ENCODE measurements at regions not wholly inside any gene's neighbourhood (a gene's known extent, or its start where the extent isn't known, plus 50 kb on each side); places are given as distances from the start of the nearest gene placed in this dataset.

DNA sequence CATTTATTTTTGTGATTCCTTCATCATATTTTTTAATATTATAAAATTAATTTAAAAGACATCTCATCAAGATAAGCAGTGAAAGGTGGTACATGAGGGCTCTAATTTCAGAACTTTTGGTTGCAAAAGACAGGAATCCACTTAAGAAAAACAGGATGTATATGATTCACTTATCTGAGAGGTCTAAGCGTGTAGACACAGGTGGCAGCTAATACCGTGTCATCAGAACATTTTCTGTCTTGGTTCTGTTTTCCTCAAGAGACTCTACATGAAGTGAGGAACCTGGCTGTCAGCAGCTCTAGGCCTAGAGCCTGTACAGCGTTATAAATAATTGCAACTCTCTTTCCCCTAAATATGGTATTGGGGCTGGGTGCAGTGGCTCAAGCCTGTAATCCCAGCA, 433.7 kb upstream of the NAALADL2 start:
- no peak for DNase-seq (ENCODE audit: low read depth, low spot score)
- Histone ChIP-seq H3K27ac (ENCODE audit: low read length) (no peak overlapping the region), H3K4me3 (ENCODE audit: low read length) (no peak overlapping the region), H3K36me3 (ENCODE audit: control insufficient read depth, insufficient read depth, low read length) (no peaks in the 10 kb centered on the region), H3K27me3 (ENCODE audit: control insufficient read depth, insufficient read depth, low read length) (no peaks in the 10 kb centered on the region), H3K9me3 (ENCODE audit: control insufficient read depth, insufficient read depth, low read length) (no peaks in the 10 kb centered on the region), H3K4me1 (ENCODE audit: control insufficient read depth, insufficient read depth, low read length) (0 out of 2 replicates have a peak, but pooled peaks cover 1% of the 10 kb centered on the region)
- WGBS (ENCODE audit: insufficient coverage, insufficient read length), result no CpG with 5 or more reads among the region's 3 CpGs

DNA sequence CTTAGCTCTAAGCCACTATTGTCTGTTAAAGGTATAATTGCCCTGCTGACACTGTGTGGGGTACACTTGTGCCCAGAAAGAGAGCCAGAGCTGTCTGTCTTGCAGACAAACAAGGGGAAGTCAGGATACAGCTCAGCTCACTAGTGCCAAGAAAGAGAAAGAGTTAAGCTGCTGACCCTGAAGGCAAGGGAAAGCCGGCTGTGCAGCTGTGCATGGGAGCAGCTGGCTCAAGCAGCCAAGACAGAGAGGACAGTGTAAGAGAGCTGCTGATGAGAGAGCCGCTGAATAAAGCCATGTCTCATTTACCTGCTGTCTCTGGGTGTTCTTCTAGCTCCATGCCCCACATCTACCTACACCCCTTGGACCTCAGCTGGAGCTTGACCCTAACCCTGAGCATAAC, 428.1 kb upstream of the NAALADL2 start:
- no peak overlapping the region for H3K27ac ChIP-seq (ENCODE audit: low read length)
- no peaks in the 10 kb centered on the region for H3K36me3 ChIP-seq (ENCODE audit: control insufficient read depth, insufficient read depth, low read length)
- no peak for DNase-seq (ENCODE audit: low read depth, low spot score)
- H3K27me3 ChIP-seq (ENCODE audit: control insufficient read depth, insufficient read depth, low read length), result no peaks in the 10 kb centered on the region
- H3K4me1 ChIP-seq (ENCODE audit: control insufficient read depth, insufficient read depth, low read length), result no peaks in the 10 kb centered on the region
- H3K9me3 ChIP-seq (ENCODE audit: control insufficient read depth, insufficient read depth, low read length), result no peaks in the 10 kb centered on the region
- WGBS (ENCODE audit: insufficient coverage, insufficient read length), result no CpG with 5 or more reads among the region's 2 CpGs
- no peak overlapping the region for H3K4me3 ChIP-seq (ENCODE audit: low read length)

DNA sequence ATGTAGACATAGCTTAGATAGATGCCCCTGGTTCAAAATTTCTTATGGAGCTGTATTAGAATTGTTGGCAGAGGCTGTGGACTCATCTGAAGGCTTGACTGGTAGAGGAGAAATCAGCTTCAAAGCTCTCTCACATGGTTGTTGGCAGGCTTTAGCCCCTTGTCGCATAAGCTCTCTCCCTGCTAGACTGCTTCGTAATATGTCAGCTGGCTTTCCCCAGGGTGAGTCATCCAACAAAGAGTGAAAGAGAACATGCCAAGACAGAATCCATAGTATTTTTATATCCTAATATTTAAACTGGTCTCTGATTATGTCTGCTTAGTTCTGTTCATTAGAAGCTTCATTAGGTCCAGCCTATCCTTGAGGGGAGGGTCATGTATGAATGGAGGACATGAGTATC, 427.4 kb upstream of the NAALADL2 start:
- DNase-seq (ENCODE audit: low read depth, low spot score), result no peak
- Histone ChIP-seq H3K27ac (ENCODE audit: low read length) (no peak overlapping the region), H3K9me3 (ENCODE audit: control insufficient read depth, insufficient read depth, low read length) (no peaks in the 10 kb centered on the region), H3K4me3 (ENCODE audit: low read length) (no peak overlapping the region), H3K36me3 (ENCODE audit: control insufficient read depth, insufficient read depth, low read length) (no peaks in the 10 kb centered on the region), H3K4me1 (ENCODE audit: control insufficient read depth, insufficient read depth, low read length) (no peaks in the 10 kb centered on the region), H3K27me3 (ENCODE audit: control insufficient read depth, insufficient read depth, low read length) (no peaks in the 10 kb centered on the region)
- no CpG with 5 or more reads among the region's 2 CpGs for WGBS (ENCODE audit: insufficient coverage, insufficient read length)

DNA sequence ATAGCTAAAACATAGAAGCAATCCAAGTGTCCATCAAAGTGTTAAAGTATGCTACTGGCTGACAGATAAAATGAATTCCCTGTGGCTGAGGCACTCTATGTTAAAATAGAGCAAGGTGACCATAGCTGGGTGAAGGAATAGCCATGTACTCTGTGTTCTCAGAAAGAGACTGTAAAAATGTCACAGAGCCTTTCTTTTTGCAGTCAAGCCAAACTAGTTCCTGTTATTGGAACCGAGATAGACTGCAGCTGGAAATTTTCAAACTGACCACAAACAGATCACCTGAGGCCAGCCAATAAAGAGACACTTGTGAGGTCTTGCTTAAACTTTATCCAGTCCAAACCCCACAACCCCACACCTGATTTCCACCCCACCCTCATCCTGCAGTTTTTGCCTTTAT, 422.8 kb upstream of the NAALADL2 start:
- H3K27me3 ChIP-seq (ENCODE audit: control insufficient read depth, insufficient read depth, low read length), result no peaks in the 10 kb centered on the region
- H3K4me1 ChIP-seq (ENCODE audit: control insufficient read depth, insufficient read depth, low read length), result no peaks in the 10 kb centered on the region; the same call in 1 of the 2 replicates
- DNase-seq (ENCODE audit: low read depth, low spot score), result no peak
- no peaks in the 10 kb centered on the region for H3K9me3 ChIP-seq (ENCODE audit: control insufficient read depth, insufficient read depth, low read length)
- no peaks in the 10 kb centered on the region for H3K36me3 ChIP-seq (ENCODE audit: control insufficient read depth, insufficient read depth, low read length)
- no peak overlapping the region for H3K4me3 ChIP-seq (ENCODE audit: low read length)
- no CpG with 5 or more reads among the region's 1 CpG for WGBS (ENCODE audit: insufficient coverage, insufficient read length)
- no peak overlapping the region for H3K27ac ChIP-seq (ENCODE audit: low read length)

DNA sequence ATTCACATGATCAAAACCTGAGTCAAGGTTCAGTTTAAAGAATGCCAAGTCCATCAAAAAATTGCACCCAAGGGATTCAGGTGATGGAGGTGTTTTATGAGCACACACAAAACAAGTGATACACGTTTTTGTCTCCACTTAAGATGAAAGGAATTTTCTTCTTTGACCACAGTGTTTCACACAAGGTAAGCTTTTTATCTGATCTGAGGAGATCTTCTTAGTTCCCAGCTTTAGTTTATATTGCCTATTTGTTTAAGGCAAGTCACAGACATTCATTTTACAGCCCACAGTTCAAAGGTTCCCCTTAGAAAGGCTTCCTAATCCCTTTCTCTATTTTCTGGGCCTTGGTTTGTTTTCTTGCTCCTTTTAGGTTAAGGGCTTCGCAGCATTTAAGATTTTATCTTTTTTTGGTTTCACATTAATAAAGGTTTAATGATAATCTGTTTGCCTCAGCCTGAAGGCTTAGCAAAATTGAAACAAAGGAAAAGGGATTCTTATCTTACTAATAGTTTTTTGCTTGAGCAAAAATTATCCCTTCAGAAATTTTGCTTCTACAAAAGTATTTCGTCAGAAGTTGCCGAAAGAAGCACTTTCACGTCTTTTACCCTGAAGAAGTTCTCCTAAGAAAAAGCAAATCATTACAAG, 420.5 kb upstream of the NAALADL2 start:
- no peak overlapping the region for H3K4me3 ChIP-seq (ENCODE audit: low read length)
- DNase-seq (ENCODE audit: low read depth, low spot score), result no peak
- no peaks in the 10 kb centered on the region for H3K27me3 ChIP-seq (ENCODE audit: control insufficient read depth, insufficient read depth, low read length)
- no CpG with 5 or more reads among the region's 5 CpGs for WGBS (ENCODE audit: insufficient coverage, insufficient read length)
- no peaks in the 10 kb centered on the region for H3K9me3 ChIP-seq (ENCODE audit: control insufficient read depth, insufficient read depth, low read length)
- H3K4me1 ChIP-seq (ENCODE audit: control insufficient read depth, insufficient read depth, low read length), result no peaks in the 10 kb centered on the region; the same call in 1 of the 2 replicates
- no peak overlapping the region for H3K27ac ChIP-seq (ENCODE audit: low read length)
- no peaks in the 10 kb centered on the region for H3K36me3 ChIP-seq (ENCODE audit: control insufficient read depth, insufficient read depth, low read length)

DNA sequence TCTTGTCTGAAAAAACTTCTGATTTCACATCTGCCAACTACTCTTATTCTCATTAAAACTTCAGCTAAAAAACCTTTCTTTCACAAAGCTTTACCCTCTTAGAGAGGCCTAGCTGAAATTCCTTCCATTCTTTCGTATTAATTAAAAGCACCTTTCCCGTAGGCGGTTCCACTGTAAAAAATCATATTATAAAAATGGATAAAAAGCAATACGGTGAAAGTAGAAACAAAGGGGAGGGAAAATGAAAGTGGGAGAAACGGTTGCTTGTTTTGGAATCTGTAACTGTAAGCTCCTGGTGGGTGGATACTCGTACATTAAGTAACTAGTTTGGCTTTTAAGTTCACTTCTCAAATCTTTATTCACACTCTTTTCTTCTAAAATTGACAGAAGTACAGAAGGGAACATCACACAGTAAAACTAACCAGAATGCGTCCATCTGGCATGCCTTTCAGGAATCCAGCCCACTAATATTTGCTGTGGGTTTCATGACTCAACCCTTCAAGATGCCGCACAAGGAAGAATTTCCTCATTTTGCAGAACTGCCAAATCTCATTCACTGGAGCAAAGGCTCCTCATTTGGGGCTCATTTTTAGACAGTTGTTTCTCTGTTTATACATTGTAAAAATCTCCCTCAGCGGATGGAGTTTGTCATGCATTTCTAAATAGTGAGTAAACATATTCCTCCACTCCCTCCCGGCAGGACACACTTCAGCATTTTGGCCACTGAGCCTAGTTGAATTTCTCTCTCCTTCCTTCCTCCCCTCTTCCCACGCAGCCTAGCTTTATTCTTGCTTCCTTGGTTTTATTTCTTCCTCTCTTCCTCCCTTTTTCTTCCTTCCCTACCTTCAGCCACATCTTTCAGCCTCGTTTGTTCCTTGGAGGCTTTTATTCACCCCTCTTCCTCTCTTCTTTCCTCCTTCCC, 419.5 kb upstream of the NAALADL2 start:
- Histone ChIP-seq H3K4me3 (ENCODE audit: low read length) (no peak overlapping the region; the same call in 1 of the 2 replicates), H3K4me1 (ENCODE audit: control insufficient read depth, insufficient read depth, low read length) (no peaks in the 10 kb centered on the region; the same call in 1 of the 2 replicates), H3K27ac (ENCODE audit: low read length) (no peak overlapping the region), H3K9me3 (ENCODE audit: control insufficient read depth, insufficient read depth, low read length) (no peaks in the 10 kb centered on the region), H3K27me3 (ENCODE audit: control insufficient read depth, insufficient read depth, low read length) (no peaks in the 10 kb centered on the region), H3K36me3 (ENCODE audit: control insufficient read depth, insufficient read depth, low read length) (no peaks in the 10 kb centered on the region)
- DNase-seq (ENCODE audit: low read depth, low spot score), result no peak
- no CpG with 5 or more reads among the region's 12 CpGs for WGBS (ENCODE audit: insufficient coverage, insufficient read length)

DNA sequence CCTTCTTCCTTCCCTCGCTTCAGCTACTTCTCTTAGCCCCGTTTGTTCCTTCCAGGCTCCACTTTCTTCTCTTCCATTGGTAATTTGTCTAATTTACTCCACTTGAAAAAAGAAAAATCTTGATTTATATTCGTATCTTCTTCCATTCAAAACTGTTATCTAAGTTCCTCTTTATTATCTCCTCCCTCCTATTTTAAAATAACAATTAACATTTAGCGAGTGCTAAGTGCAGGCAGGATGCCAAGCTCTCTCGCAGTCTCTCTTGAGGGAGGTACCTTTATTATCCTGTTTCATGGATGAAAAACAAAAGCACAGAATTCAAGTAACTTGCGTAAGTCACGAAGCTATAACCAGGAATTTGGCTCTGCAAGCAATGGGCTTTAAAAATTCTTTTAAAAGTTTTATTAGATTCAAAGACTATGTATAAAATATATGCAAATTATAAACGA, 418.9 kb upstream of the NAALADL2 start:
- H3K4me1 ChIP-seq (ENCODE audit: control insufficient read depth, insufficient read depth, low read length), result no peaks in the 10 kb centered on the region; the same call in 1 of the 2 replicates
- no peaks in the 10 kb centered on the region for H3K27me3 ChIP-seq (ENCODE audit: control insufficient read depth, insufficient read depth, low read length)
- 100% methylated on average over 1 of the region's 8 CpGs for WGBS (ENCODE audit: insufficient coverage, insufficient read length)
- DNase-seq (ENCODE audit: low read depth, low spot score), result no peak
- H3K36me3 ChIP-seq (ENCODE audit: control insufficient read depth, insufficient read depth, low read length), result no peaks in the 10 kb centered on the region
- no peak overlapping the region for H3K27ac ChIP-seq (ENCODE audit: low read length)
- no peaks in the 10 kb centered on the region for H3K9me3 ChIP-seq (ENCODE audit: control insufficient read depth, insufficient read depth, low read length)
- peak overlapping the region; percentile 56; the same call in 1 of the 2 replicates for H3K4me3 ChIP-seq (ENCODE audit: low read length)

DNA sequence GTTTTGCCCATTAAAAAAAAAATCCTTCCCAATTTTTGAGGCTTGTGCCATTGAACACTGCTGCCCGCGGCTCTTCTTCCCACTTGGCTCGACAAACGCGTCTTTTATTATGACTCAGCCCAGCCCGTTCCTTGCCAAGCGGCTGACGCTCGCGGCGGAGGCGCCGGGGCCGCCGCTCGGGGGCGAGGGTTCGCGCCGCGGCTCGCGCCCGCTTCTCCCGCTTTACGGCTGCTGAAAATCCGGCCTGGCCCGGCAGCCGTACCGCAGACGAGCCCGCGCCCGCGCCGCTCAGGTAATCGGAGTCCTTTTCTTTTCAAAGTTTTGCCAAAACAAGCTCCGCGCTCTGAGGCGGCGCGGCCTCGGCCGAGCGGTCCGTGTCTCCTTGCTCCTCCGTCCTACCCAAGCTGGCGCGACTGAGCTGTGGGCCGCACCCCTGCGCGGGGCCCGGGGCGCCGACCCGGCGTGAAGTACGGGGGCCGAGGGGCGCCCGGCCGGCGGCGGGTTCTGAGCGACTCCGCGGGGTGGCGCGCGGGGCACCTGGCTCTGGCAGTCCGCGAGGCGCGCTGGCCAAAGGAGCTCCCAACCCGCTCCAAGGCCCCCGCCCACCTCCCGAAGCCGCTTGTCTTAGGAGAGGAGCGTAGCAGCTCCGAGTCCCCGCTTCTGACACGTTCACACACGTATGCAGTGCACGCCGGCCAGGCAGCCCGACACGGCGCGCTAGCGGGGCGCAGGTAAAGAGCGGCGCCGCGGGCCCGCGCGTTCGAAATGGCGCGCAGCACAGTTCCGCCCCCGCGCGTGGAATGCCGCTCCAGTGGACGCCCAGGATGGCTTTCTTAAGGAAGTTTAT, 418.2 kb upstream of the NAALADL2 start:
- no CpG with 5 or more reads among the region's 107 CpGs for WGBS (ENCODE audit: insufficient coverage, insufficient read length)
- Histone ChIP-seq H3K4me3 (ENCODE audit: low read length) (peak overlapping the region; percentile 56; the same call in 1 of the 2 replicates), H3K27me3 (ENCODE audit: control insufficient read depth, insufficient read depth, low read length) (no peaks in the 10 kb centered on the region), H3K4me1 (ENCODE audit: control insufficient read depth, insufficient read depth, low read length) (no peaks in the 10 kb centered on the region; the same call in 1 of the 2 replicates), H3K9me3 (ENCODE audit: control insufficient read depth, insufficient read depth, low read length) (no peaks in the 10 kb centered on the region), H3K36me3 (ENCODE audit: control insufficient read depth, insufficient read depth, low read length) (no peaks in the 10 kb centered on the region), H3K27ac (ENCODE audit: low read length) (no peak overlapping the region)
- DNase-seq (ENCODE audit: low read depth, low spot score), result no peak

DNA sequence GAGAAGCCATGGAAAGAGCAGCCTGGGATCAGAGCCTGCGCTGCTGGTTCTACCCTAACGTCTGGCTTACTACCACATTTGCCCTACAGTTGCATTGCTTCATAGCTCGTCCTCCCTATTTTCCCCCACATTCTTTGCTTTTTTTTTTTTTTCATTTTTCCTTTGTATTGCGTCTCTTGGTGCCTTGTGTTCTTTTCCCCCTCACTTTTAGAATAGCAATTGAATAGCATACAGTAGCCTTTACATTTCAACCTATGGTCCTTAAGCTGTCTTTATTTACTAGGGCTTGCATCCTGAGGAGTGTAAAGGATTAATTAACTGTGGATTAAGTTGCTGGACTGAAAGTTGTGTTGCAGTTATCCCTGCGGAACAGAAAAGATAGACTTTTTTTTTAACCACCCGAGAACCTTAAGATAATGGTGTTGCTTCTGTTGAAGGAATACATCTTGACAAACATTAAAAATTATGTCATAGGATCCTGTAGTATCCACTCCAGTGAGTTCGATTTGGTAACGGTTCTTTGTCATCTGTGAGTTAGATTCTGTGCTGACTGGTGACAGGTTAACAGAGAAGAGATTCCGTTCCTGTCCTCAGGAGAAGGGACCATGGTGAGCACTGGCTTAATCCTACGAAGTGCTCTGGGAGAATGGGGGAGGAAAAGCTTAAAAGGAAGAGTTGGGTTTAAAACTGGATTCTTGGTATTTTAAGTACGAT, 417.4 kb upstream of the NAALADL2 start:
- no peak overlapping the region for H3K27ac ChIP-seq (ENCODE audit: low read length)
- H3K27me3 ChIP-seq (ENCODE audit: control insufficient read depth, insufficient read depth, low read length), result no peaks in the 10 kb centered on the region
- H3K4me1 ChIP-seq (ENCODE audit: control insufficient read depth, insufficient read depth, low read length), result no peaks in the 10 kb centered on the region; the same call in 1 of the 2 replicates
- whole genome bisulfite sequencing (ENCODE audit: insufficient coverage, insufficient read length), result no CpG with 5 or more reads among the region's 11 CpGs
- no peaks in the 10 kb centered on the region for H3K36me3 ChIP-seq (ENCODE audit: control insufficient read depth, insufficient read depth, low read length)
- no peaks in the 10 kb centered on the region for H3K9me3 ChIP-seq (ENCODE audit: control insufficient read depth, insufficient read depth, low read length)
- DNase-seq (ENCODE audit: low read depth, low spot score), result no peak
- peak overlapping the region; percentile 56; the same call in 1 of the 2 replicates for H3K4me3 ChIP-seq (ENCODE audit: low read length)
